ENCODE measurements at regions not wholly inside any gene's neighbourhood (a gene's known extent, or its start where the extent isn't known, plus 50 kb on each side); places are given as distances from the start of the nearest gene placed in this dataset.

DNA sequence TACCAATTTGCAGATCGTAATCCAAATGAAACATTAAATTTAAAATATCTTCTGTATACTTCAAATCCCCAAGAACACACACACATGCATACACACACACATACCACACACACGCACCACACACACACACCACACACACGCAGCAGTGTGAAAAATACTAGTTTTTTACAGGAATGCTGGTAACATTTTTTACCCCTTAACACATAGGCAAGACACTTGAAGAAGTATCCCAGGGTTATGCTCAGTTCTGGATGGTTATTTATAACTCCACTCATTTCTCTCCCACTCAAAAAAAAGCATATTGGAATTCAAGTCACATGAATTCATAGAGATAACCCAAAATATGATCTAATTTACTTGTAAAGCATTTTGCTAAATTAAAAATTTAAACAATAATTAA is 325.5 kb upstream of the SLC7A11 start:
- no peaks in the 10 kb centered on the region for H3K36me3 Mint-ChIP-seq
- no peak overlapping the region for H3K4me2 ChIP-seq (replicated peaks; ENCODE audit: extremely low read depth, low read length, poor library complexity, severe bottlenecking)
- H3K27me3 Mint-ChIP-seq (ENCODE audit: low read depth in 3 of 3), result peaks cover 0 to 9% (median 2%) of the 10 kb centered on the region in 3 donors
- no peak for DNase-seq
- H3K36me3 ChIP-seq (replicated peaks in 1 of 2; ENCODE audit: control insufficient read depth in 1 of 2, insufficient read depth in 2 of 2, low read length in 2 of 2), result no peaks in the 10 kb centered on the region
- H3K27me3 ChIP-seq (ENCODE audit: control insufficient read depth in 2 of 2, insufficient read depth in 2 of 2, low read length in 2 of 2), result no peaks in the 10 kb centered on the region
- WGBS (ENCODE audit: insufficient coverage), result 44% methylated on average over 2 of the region's 3 CpGs
- no peaks in the 10 kb centered on the region for H4K20me1 ChIP-seq (ENCODE audit: insufficient read depth, low read length)
- no peak overlapping the region for H3K4me3 ChIP-seq (replicated peaks in 1 of 3; ENCODE audit: low read depth in 2 of 3, low read length in 3 of 3)
- H3K4me3 Mint-ChIP-seq, result no peak overlapping the region
- H3K9ac ChIP-seq (ENCODE audit: insufficient read depth, low read length, poor library complexity, severe bottlenecking), result no peak overlapping the region
- H3K4me1 Mint-ChIP-seq, result no peaks in the 10 kb centered on the region
- H3K9me3 ChIP-seq (replicated peaks in 1 of 2; ENCODE audit: control insufficient read depth in 1 of 2, insufficient read depth in 1 of 2, low read length in 2 of 2), result no peaks in the 10 kb centered on the region
- no peaks in the 10 kb centered on the region for H3K9me3 Mint-ChIP-seq
- H3K79me2 ChIP-seq (ENCODE audit: insufficient read depth, low read length), result no peaks in the 10 kb centered on the region
- H3K4me1 ChIP-seq (ENCODE audit: control insufficient read depth in 1 of 2, insufficient read depth in 2 of 2, low read length in 2 of 2), result no peaks in the 10 kb centered on the region
- intact Hi-C loops (cut with micrococcal nuclease), result no loop called here
- no peak overlapping the region for H2AFZ ChIP-seq (ENCODE audit: insufficient read depth, low read depth, low read length, poor library complexity, severe bottlenecking)
- TF ChIP-seq, protein P1, sequence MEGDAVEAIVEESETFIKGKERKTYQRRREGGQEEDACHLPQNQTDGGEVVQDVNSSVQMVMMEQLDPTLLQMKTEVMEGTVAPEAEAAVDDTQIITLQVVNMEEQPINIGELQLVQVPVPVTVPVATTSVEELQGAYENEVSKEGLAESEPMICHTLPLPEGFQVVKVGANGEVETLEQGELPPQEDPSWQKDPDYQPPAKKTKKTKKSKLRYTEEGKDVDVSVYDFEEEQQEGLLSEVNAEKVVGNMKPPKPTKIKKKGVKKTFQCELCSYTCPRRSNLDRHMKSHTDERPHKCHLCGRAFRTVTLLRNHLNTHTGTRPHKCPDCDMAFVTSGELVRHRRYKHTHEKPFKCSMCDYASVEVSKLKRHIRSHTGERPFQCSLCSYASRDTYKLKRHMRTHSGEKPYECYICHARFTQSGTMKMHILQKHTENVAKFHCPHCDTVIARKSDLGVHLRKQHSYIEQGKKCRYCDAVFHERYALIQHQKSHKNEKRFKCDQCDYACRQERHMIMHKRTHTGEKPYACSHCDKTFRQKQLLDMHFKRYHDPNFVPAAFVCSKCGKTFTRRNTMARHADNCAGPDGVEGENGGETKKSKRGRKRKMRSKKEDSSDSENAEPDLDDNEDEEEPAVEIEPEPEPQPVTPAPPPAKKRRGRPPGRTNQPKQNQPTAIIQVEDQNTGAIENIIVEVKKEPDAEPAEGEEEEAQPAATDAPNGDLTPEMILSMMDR (IDR thresholded peaks at IDR 0.05), result no peak
- no peak overlapping the region for H3K27ac Mint-ChIP-seq
- H3K27ac ChIP-seq (ENCODE audit: low read depth in 1 of 2, low read length in 2 of 2), result no peak overlapping the region

DNA sequence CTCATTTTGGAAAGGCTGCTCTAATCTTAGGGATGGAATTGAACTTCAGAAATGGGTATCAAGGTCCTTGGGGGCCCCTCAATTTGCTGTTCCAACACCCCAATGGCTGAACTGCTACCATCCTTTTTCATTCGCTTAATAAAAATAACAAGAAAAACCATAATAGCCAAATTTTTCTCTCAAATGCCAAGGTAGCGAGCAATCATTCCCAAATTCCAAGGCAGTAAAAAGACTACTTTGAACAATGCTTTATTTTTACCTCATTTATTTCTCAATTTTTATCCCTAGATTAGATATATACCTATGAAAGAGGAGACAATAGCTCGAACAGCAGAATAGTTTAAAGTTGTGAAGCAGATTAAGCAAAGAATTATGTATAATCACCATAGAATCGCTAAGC is 323.4 kb upstream of the SLC7A11 start:
- TF ChIP-seq, protein P1 (IDR thresholded peaks at IDR 0.05), result no peak
- no peaks in the 10 kb centered on the region for H3K79me2 ChIP-seq (ENCODE audit: insufficient read depth, low read length)
- no peaks in the 10 kb centered on the region for H3K9me3 ChIP-seq (replicated peaks in 1 of 2; ENCODE audit: control insufficient read depth in 1 of 2, insufficient read depth in 1 of 2, low read length in 2 of 2)
- no peak for DNase-seq
- peaks cover 0 to 7% (median 2%) of the 10 kb centered on the region in 3 donors for H3K27me3 Mint-ChIP-seq (ENCODE audit: low read depth in 3 of 3)
- no peaks in the 10 kb centered on the region for H3K36me3 Mint-ChIP-seq
- no peaks in the 10 kb centered on the region for H3K27me3 ChIP-seq (ENCODE audit: control insufficient read depth in 2 of 2, insufficient read depth in 2 of 2, low read length in 2 of 2)
- no peaks in the 10 kb centered on the region for H4K20me1 ChIP-seq (ENCODE audit: insufficient read depth, low read length)
- no peak overlapping the region for H3K27ac Mint-ChIP-seq
- intact Hi-C loops (cut with micrococcal nuclease), result no loop called here
- no peak overlapping the region for H3K4me3 ChIP-seq (replicated peaks in 1 of 3; ENCODE audit: low read depth in 2 of 3, low read length in 3 of 3)
- no CpG with 5 or more reads among the region's 4 CpGs for WGBS (ENCODE audit: insufficient coverage)
- H3K9ac ChIP-seq (ENCODE audit: insufficient read depth, low read length, poor library complexity, severe bottlenecking), result no peak overlapping the region
- no peak overlapping the region for H3K4me2 ChIP-seq (replicated peaks; ENCODE audit: extremely low read depth, low read length, poor library complexity, severe bottlenecking)
- no peaks in the 10 kb centered on the region for H3K4me1 ChIP-seq (ENCODE audit: control insufficient read depth in 1 of 2, insufficient read depth in 2 of 2, low read length in 2 of 2)
- H3K4me1 Mint-ChIP-seq, result no peaks in the 10 kb centered on the region
- H3K9me3 Mint-ChIP-seq, result peaks cover 0 to 9% (median 2%) of the 10 kb centered on the region in 7 donors
- H2AFZ ChIP-seq (ENCODE audit: insufficient read depth, low read depth, low read length, poor library complexity, severe bottlenecking), result no peak overlapping the region
- H3K27ac ChIP-seq (ENCODE audit: low read depth in 1 of 2, low read length in 2 of 2), result no peak overlapping the region
- H3K36me3 ChIP-seq (replicated peaks in 1 of 2; ENCODE audit: control insufficient read depth in 1 of 2, insufficient read depth in 2 of 2, low read length in 2 of 2), result no peaks in the 10 kb centered on the region
- H3K4me3 Mint-ChIP-seq, result no peak overlapping the region

Measured in CD14-positive monocyte (primary cell).